H1 (cell line): ENCODE measurements at regions not wholly inside any gene's neighbourhood (a gene's known extent, or its start where the extent isn't known, plus 50 kb on each side); places are given as distances from the start of the nearest gene placed in this dataset.
"Not testable (repeated sequence)": the region's sequence is repeated elsewhere in the genome, so short reads cannot be mapped to it uniquely, and the experiment has no call there.

Source experiments
- CTCF ChIA-PET: fragments of 300-600 bp; sonication (Branson Sonifier 250); formaldehyde crosslinking; loops from one replicate; lab custom pipeline; 2021; ENCODE audit not compliant: partially characterized antibody; lab: Charles Lee
- POLR2A ChIA-PET: fragments of 300-600 bp; sonication (Branson Sonifier 250); formaldehyde crosslinking; loops from one replicate; lab custom pipeline; 2021; ENCODE audit warnings: inconsistent platforms; ENCODE audit not compliant: partially characterized antibody; lab: Charles Lee
- DNase-seq, 2 experiments: peaks; one replicate each; pipeline versions ENCODE4 v3.0.0 to v3.0.0-alpha.2; 2010 to 2022; ENCODE audit warnings: low spot score in 2 of 2, low read depth in 1 of 2, mixed read lengths in 1 of 2
- FAIRE-seq: peaks from 2 replicates; lab custom pipeline; 2011; peaks lifted over from hg19 to GRCh38; lab: Jason Lieb, UNC
- H2AFZ ChIP-seq: 2 replicates; pipeline ENCODE4 v1.8.1; 2012; ENCODE audit warnings: low read length, inconsistent platforms
- H2AK5ac ChIP-seq: 2 replicates; pipeline ENCODE4 v1.6.1; 2013; ENCODE audit warnings: low read depth, low read length
- H2BK120ac ChIP-seq: replicated peaks from 2 replicates; pipeline ENCODE3; 2013; ENCODE audit warnings: low read depth, low read length, inconsistent platforms
- H2BK12ac ChIP-seq: 2 replicates; pipeline ENCODE4 v1.6.1; 2013; ENCODE audit warnings: low read depth, low read length
- H2BK15ac ChIP-seq: 2 replicates; pipeline ENCODE4 v1.6.1; 2013; ENCODE audit warnings: low read length
- H2BK20ac ChIP-seq: 2 replicates; pipeline ENCODE4 v1.6.1; 2013; ENCODE audit warnings: low read length
- H2BK5ac ChIP-seq: 2 replicates; pipeline ENCODE4 v1.6.1; 2013; ENCODE audit warnings: low read depth, low read length
- H3K14ac ChIP-seq: 2 replicates; pipeline ENCODE4 v1.6.1; 2013; ENCODE audit warnings: inconsistent platforms; ENCODE audit not compliant: insufficient read length
- H3K18ac ChIP-seq: 2 replicates; pipeline ENCODE4 v1.6.1; 2013; ENCODE audit warnings: low read length; ENCODE audit errors: extremely low read depth
- H3K23ac ChIP-seq: 2 replicates; pipeline ENCODE4 v1.6.1; 2013; ENCODE audit warnings: inconsistent platforms; ENCODE audit not compliant: insufficient read length
- H3K23me2 ChIP-seq: 2 replicates; pipeline ENCODE4 v1.6.1; 2013; ENCODE audit warnings: low read depth, low read length
- H3K27ac ChIP-seq: 2 replicates; pipeline ENCODE4 v1.6.1; 2011; ENCODE audit warnings: low read depth, low read length, inconsistent platforms
- H3K27me3 ChIP-seq, 4 experiments: replicated peaks in 1 of 4; 1 replicate in 1 of 4; 2 replicates in 3 of 4; pipeline versions ENCODE4 v1.6.1 to v1.8.1; 2011 to 2013; ENCODE audit warnings: low read length in 3 of 4, mild to moderate bottlenecking in 3 of 4, inconsistent platforms in 2 of 4, mixed read lengths in 2 of 4, moderate library complexity in 1 of 4; ENCODE audit not compliant: control insufficient read depth in 3 of 4, insufficient read depth in 3 of 4; ENCODE audit errors: extremely low read depth in 1 of 4
- H3K36me3 ChIP-seq, 4 experiments: 2 replicates each; pipeline versions ENCODE4 v1.6.1 to v1.8.1; 2011 to 2013; ENCODE audit warnings: mild to moderate bottlenecking in 4 of 4, low read length in 3 of 4, moderate library complexity in 2 of 4, control low read depth in 1 of 4, inconsistent platforms in 1 of 4; ENCODE audit not compliant: insufficient read depth in 4 of 4, control insufficient read depth in 2 of 4
- H3K4ac ChIP-seq: replicated peaks from 2 replicates; pipeline ENCODE3; 2013; ENCODE audit warnings: low read length, low read depth, mixed read lengths, inconsistent platforms; ENCODE audit not compliant: insufficient read length
- H3K4me1 ChIP-seq, 4 experiments: replicated peaks in 1 of 4; 1 replicate in 1 of 4; 2 replicates in 3 of 4; pipeline versions ENCODE4 v1.6.1 to v1.8.1; 2011 to 2013; ENCODE audit warnings: low read length in 3 of 4, inconsistent platforms in 2 of 4, mixed read lengths in 1 of 4; ENCODE audit not compliant: insufficient read depth in 4 of 4, control insufficient read depth in 3 of 4
- H3K4me2 ChIP-seq, 2 experiments: 2 replicates each; pipeline versions ENCODE4 v1.6.1 to v1.8.1; 2011 to 2013; ENCODE audit warnings: low read depth in 2 of 2, low read length in 2 of 2, control low read depth in 1 of 2, inconsistent platforms in 1 of 2, mild to moderate bottlenecking in 1 of 2; ENCODE audit not compliant: insufficient read depth in 1 of 2
- H3K4me3 ChIP-seq, 4 experiments: fragments of 200-600, 300-600 bp in 1 of 4; sonication (generic), shearing (Covaris generic), sonication (Bioruptor Twin) in 1 of 4; 2 replicates each; pipeline versions ENCODE4 v1.5.1 to v1.8.1; 2011 to 2016; ENCODE audit warnings: low read length in 4 of 4, low read depth in 3 of 4, control low read depth in 2 of 4, inconsistent platforms in 2 of 4, mild to moderate bottlenecking in 2 of 4, mixed read lengths in 1 of 4, moderate library complexity in 1 of 4; ENCODE audit not compliant: insufficient read depth in 2 of 4; ENCODE audit errors: extremely low read depth in 1 of 4
- H3K56ac ChIP-seq: replicated peaks from 2 replicates; pipeline ENCODE3; 2013; ENCODE audit warnings: low read depth, mild to moderate bottlenecking, mixed read lengths, low read length, inconsistent platforms; ENCODE audit not compliant: insufficient read length
- H3K79me1 ChIP-seq: 2 replicates; pipeline ENCODE4 v1.6.1; 2013; ENCODE audit warnings: low read depth, low read length, control low read depth
- H3K79me2 ChIP-seq, 2 experiments: 2 replicates each; pipeline versions ENCODE4 v1.6.1 to v1.8.1; 2012 to 2013; ENCODE audit warnings: low read length in 2 of 2, mild to moderate bottlenecking in 2 of 2, inconsistent platforms in 1 of 2; ENCODE audit not compliant: insufficient read depth in 2 of 2, control insufficient read depth in 1 of 2
- H3K9ac ChIP-seq, 4 experiments: replicated peaks in 1 of 4; 1 replicate in 1 of 4; 2 replicates in 3 of 4; pipeline versions ENCODE4 v1.6.1 to v1.8.1; 2011 to 2013; ENCODE audit warnings: low read depth in 3 of 4, low read length in 3 of 4, control low read depth in 2 of 4, mild to moderate bottlenecking in 2 of 4, moderate library complexity in 2 of 4, inconsistent platforms in 1 of 4; ENCODE audit errors: extremely low read depth in 1 of 4
- H3K9me3 ChIP-seq, 2 experiments: 2 replicates each; pipeline versions ENCODE4 v1.6.1 to v1.8.1; 2012 to 2013; ENCODE audit warnings: mild to moderate bottlenecking in 2 of 2, moderate library complexity in 2 of 2, control low read depth in 1 of 2, inconsistent platforms in 1 of 2, low read depth in 1 of 2, low read length in 1 of 2, mixed read lengths in 1 of 2; ENCODE audit not compliant: insufficient read depth in 2 of 2
- H4K20me1 ChIP-seq, 2 experiments: replicated peaks in 1 of 2; 2 replicates each; pipeline versions ENCODE3 to v1.8.1; 2011 to 2013; ENCODE audit warnings: inconsistent platforms in 2 of 2, low read length in 2 of 2, mild to moderate bottlenecking in 1 of 2; ENCODE audit not compliant: insufficient read depth in 2 of 2, control insufficient read depth in 1 of 2
- H4K5ac ChIP-seq: 2 replicates; pipeline ENCODE4 v1.6.1; 2013; ENCODE audit warnings: low read length, low read depth, mixed read lengths, inconsistent platforms; ENCODE audit not compliant: insufficient read length
- H4K8ac ChIP-seq: 2 replicates; pipeline ENCODE4 v1.8.0; 2013; ENCODE audit warnings: mild to moderate bottlenecking, moderate library complexity, low read length, inconsistent platforms; ENCODE audit not compliant: insufficient read depth; ENCODE audit errors: extremely low read depth
- H4K91ac ChIP-seq: replicated peaks from 2 replicates; pipeline ENCODE3; 2013; ENCODE audit warnings: low read length, mixed read lengths, inconsistent platforms; ENCODE audit not compliant: insufficient read length
- WGBS, 2 experiments: shearing (Covaris generic) in 1 of 2; methylation state at CpG; one replicate each; pipeline versions ENCODE4 v1.1.6 to v1.1.7; 2013 to 2015; ENCODE audit warnings: low lambda C conversion rate in 2 of 2, mixed read lengths in 2 of 2, inconsistent platforms in 1 of 2, low coverage in 1 of 2, missing lambda C conversion rate in 1 of 2; ENCODE audit not compliant: insufficient replicate concordance in 2 of 2, insufficient coverage in 1 of 2, insufficient read length in 1 of 2; ENCODE audit errors: extremely low coverage in 1 of 2, missing lambda C conversion rate in 1 of 2; 5-methylcytosine and 5-hydroxymethylcytosine counted together

GRCh38 chr9:41783070-41783810 is 346.0 kb downstream of the CNTNAP3B start:
- H3K4me2 ChIP-seq, POLR2A ChIA-PET, H2AFZ ChIP-seq, H3K4me3 ChIP-seq, H2BK5ac ChIP-seq, H3K36me3 ChIP-seq, H3K27me3 ChIP-seq, H2BK15ac ChIP-seq, H3K18ac ChIP-seq, H4K5ac ChIP-seq, H3K27ac ChIP-seq, H2AK5ac ChIP-seq, H4K20me1 ChIP-seq, H3K14ac ChIP-seq, H4K91ac ChIP-seq, H3K23ac ChIP-seq, H2BK120ac ChIP-seq, H3K79me1 ChIP-seq, H3K9me3 ChIP-seq, FAIRE-seq, CTCF ChIA-PET, H2BK12ac ChIP-seq, H3K4me1 ChIP-seq, DNase-seq, H2BK20ac ChIP-seq, H3K9ac ChIP-seq, H3K79me2 ChIP-seq, H3K4ac ChIP-seq, H4K8ac ChIP-seq, H3K56ac ChIP-seq: not testable (repeated sequence)
- peaks cover 11% of the 10 kb centered on the region; the same call in 1 of the 2 replicates for H3K23me2 ChIP-seq
- 90% methylated on average over 21 of the region's 29 CpGs; no CpG with 5 or more reads in 1 of the 2 experiments for WGBS, 2 experiments

GRCh38 chr9:41781899-41782298 is 347.3 kb downstream of the CNTNAP3B start:
- CTCF ChIA-PET, H3K18ac ChIP-seq, H3K56ac ChIP-seq, H3K4ac ChIP-seq, DNase-seq, H4K5ac ChIP-seq, POLR2A ChIA-PET, H4K8ac ChIP-seq, H3K36me3 ChIP-seq, H3K79me2 ChIP-seq, H3K27me3 ChIP-seq, H3K4me2 ChIP-seq, H2BK12ac ChIP-seq, H2AK5ac ChIP-seq, H2BK20ac ChIP-seq, H3K9me3 ChIP-seq, H2BK5ac ChIP-seq, H2BK15ac ChIP-seq, H3K79me1 ChIP-seq, H4K20me1 ChIP-seq, H3K27ac ChIP-seq, H2BK120ac ChIP-seq, H3K4me3 ChIP-seq, H3K23ac ChIP-seq, H2AFZ ChIP-seq, H4K91ac ChIP-seq, H3K9ac ChIP-seq, H3K14ac ChIP-seq, H3K4me1 ChIP-seq, FAIRE-seq: not testable (repeated sequence)
- H3K23me2 ChIP-seq = peaks cover 11% of the 10 kb centered on the region; the same call in 1 of the 2 replicates
- WGBS, 2 experiments = 86 to 100% methylated on average over 1 to 2 of the region's 2 CpGs
